H1 (cell line): ENCODE measurements at regions not wholly inside any gene's neighbourhood (a gene's known extent, or its start where the extent isn't known, plus 50 kb on each side); places are given as distances from the start of the nearest gene placed in this dataset.

ENCODE experiments used
- CTCF ChIA-PET: fragments of 300-600 bp; sonication (Branson Sonifier 250); formaldehyde crosslinking; loops from one replicate; lab custom pipeline; 2021; ENCODE audit not compliant: partially characterized antibody; lab: Charles Lee
- POLR2A ChIA-PET: fragments of 300-600 bp; sonication (Branson Sonifier 250); formaldehyde crosslinking; loops from one replicate; lab custom pipeline; 2021; ENCODE audit warnings: inconsistent platforms; ENCODE audit not compliant: partially characterized antibody; lab: Charles Lee
- DNase-seq, 2 experiments: peaks; one replicate each; pipeline versions ENCODE4 v3.0.0 to v3.0.0-alpha.2; 2010 to 2022; ENCODE audit warnings: low spot score in 2 of 2, low read depth in 1 of 2, mixed read lengths in 1 of 2
- FAIRE-seq: peaks from 2 replicates; lab custom pipeline; 2011; peaks lifted over from hg19 to GRCh38; lab: Jason Lieb, UNC
- H2AFZ ChIP-seq: 2 replicates; pipeline ENCODE4 v1.8.1; 2012; ENCODE audit warnings: low read length, inconsistent platforms
- H2AK5ac ChIP-seq: 2 replicates; pipeline ENCODE4 v1.6.1; 2013; ENCODE audit warnings: low read depth, low read length
- H2BK120ac ChIP-seq: replicated peaks from 2 replicates; pipeline ENCODE3; 2013; ENCODE audit warnings: low read depth, low read length, inconsistent platforms
- H2BK12ac ChIP-seq: 2 replicates; pipeline ENCODE4 v1.6.1; 2013; ENCODE audit warnings: low read depth, low read length
- H2BK15ac ChIP-seq: 2 replicates; pipeline ENCODE4 v1.6.1; 2013; ENCODE audit warnings: low read length
- H2BK20ac ChIP-seq: 2 replicates; pipeline ENCODE4 v1.6.1; 2013; ENCODE audit warnings: low read length
- H2BK5ac ChIP-seq: 2 replicates; pipeline ENCODE4 v1.6.1; 2013; ENCODE audit warnings: low read depth, low read length
- H3K14ac ChIP-seq: 2 replicates; pipeline ENCODE4 v1.6.1; 2013; ENCODE audit warnings: inconsistent platforms; ENCODE audit not compliant: insufficient read length
- H3K18ac ChIP-seq: 2 replicates; pipeline ENCODE4 v1.6.1; 2013; ENCODE audit warnings: low read length; ENCODE audit errors: extremely low read depth
- H3K23ac ChIP-seq: 2 replicates; pipeline ENCODE4 v1.6.1; 2013; ENCODE audit warnings: inconsistent platforms; ENCODE audit not compliant: insufficient read length
- H3K23me2 ChIP-seq: 2 replicates; pipeline ENCODE4 v1.6.1; 2013; ENCODE audit warnings: low read depth, low read length
- H3K27ac ChIP-seq: 2 replicates; pipeline ENCODE4 v1.6.1; 2011; ENCODE audit warnings: low read depth, low read length, inconsistent platforms
- H3K27me3 ChIP-seq, 4 experiments: replicated peaks in 1 of 4; 1 replicate in 1 of 4; 2 replicates in 3 of 4; pipeline versions ENCODE4 v1.6.1 to v1.8.1; 2011 to 2013; ENCODE audit warnings: low read length in 3 of 4, mild to moderate bottlenecking in 3 of 4, inconsistent platforms in 2 of 4, mixed read lengths in 2 of 4, moderate library complexity in 1 of 4; ENCODE audit not compliant: control insufficient read depth in 3 of 4, insufficient read depth in 3 of 4; ENCODE audit errors: extremely low read depth in 1 of 4
- H3K36me3 ChIP-seq, 4 experiments: 2 replicates each; pipeline versions ENCODE4 v1.6.1 to v1.8.1; 2011 to 2013; ENCODE audit warnings: mild to moderate bottlenecking in 4 of 4, low read length in 3 of 4, moderate library complexity in 2 of 4, control low read depth in 1 of 4, inconsistent platforms in 1 of 4; ENCODE audit not compliant: insufficient read depth in 4 of 4, control insufficient read depth in 2 of 4
- H3K4ac ChIP-seq: replicated peaks from 2 replicates; pipeline ENCODE3; 2013; ENCODE audit warnings: low read length, low read depth, mixed read lengths, inconsistent platforms; ENCODE audit not compliant: insufficient read length
- H3K4me1 ChIP-seq, 4 experiments: replicated peaks in 1 of 4; 1 replicate in 1 of 4; 2 replicates in 3 of 4; pipeline versions ENCODE4 v1.6.1 to v1.8.1; 2011 to 2013; ENCODE audit warnings: low read length in 3 of 4, inconsistent platforms in 2 of 4, mixed read lengths in 1 of 4; ENCODE audit not compliant: insufficient read depth in 4 of 4, control insufficient read depth in 3 of 4
- H3K4me2 ChIP-seq, 2 experiments: 2 replicates each; pipeline versions ENCODE4 v1.6.1 to v1.8.1; 2011 to 2013; ENCODE audit warnings: low read depth in 2 of 2, low read length in 2 of 2, control low read depth in 1 of 2, inconsistent platforms in 1 of 2, mild to moderate bottlenecking in 1 of 2; ENCODE audit not compliant: insufficient read depth in 1 of 2
- H3K4me3 ChIP-seq, 4 experiments: fragments of 200-600, 300-600 bp in 1 of 4; sonication (generic), shearing (Covaris generic), sonication (Bioruptor Twin) in 1 of 4; 2 replicates each; pipeline versions ENCODE4 v1.5.1 to v1.8.1; 2011 to 2016; ENCODE audit warnings: low read length in 4 of 4, low read depth in 3 of 4, control low read depth in 2 of 4, inconsistent platforms in 2 of 4, mild to moderate bottlenecking in 2 of 4, mixed read lengths in 1 of 4, moderate library complexity in 1 of 4; ENCODE audit not compliant: insufficient read depth in 2 of 4; ENCODE audit errors: extremely low read depth in 1 of 4
- H3K56ac ChIP-seq: replicated peaks from 2 replicates; pipeline ENCODE3; 2013; ENCODE audit warnings: low read depth, mild to moderate bottlenecking, mixed read lengths, low read length, inconsistent platforms; ENCODE audit not compliant: insufficient read length
- H3K79me1 ChIP-seq: 2 replicates; pipeline ENCODE4 v1.6.1; 2013; ENCODE audit warnings: low read depth, low read length, control low read depth
- H3K79me2 ChIP-seq, 2 experiments: 2 replicates each; pipeline versions ENCODE4 v1.6.1 to v1.8.1; 2012 to 2013; ENCODE audit warnings: low read length in 2 of 2, mild to moderate bottlenecking in 2 of 2, inconsistent platforms in 1 of 2; ENCODE audit not compliant: insufficient read depth in 2 of 2, control insufficient read depth in 1 of 2
- H3K9ac ChIP-seq, 4 experiments: replicated peaks in 1 of 4; 1 replicate in 1 of 4; 2 replicates in 3 of 4; pipeline versions ENCODE4 v1.6.1 to v1.8.1; 2011 to 2013; ENCODE audit warnings: low read depth in 3 of 4, low read length in 3 of 4, control low read depth in 2 of 4, mild to moderate bottlenecking in 2 of 4, moderate library complexity in 2 of 4, inconsistent platforms in 1 of 4; ENCODE audit errors: extremely low read depth in 1 of 4
- H3K9me3 ChIP-seq, 2 experiments: 2 replicates each; pipeline versions ENCODE4 v1.6.1 to v1.8.1; 2012 to 2013; ENCODE audit warnings: mild to moderate bottlenecking in 2 of 2, moderate library complexity in 2 of 2, control low read depth in 1 of 2, inconsistent platforms in 1 of 2, low read depth in 1 of 2, low read length in 1 of 2, mixed read lengths in 1 of 2; ENCODE audit not compliant: insufficient read depth in 2 of 2
- H4K20me1 ChIP-seq, 2 experiments: replicated peaks in 1 of 2; 2 replicates each; pipeline versions ENCODE3 to v1.8.1; 2011 to 2013; ENCODE audit warnings: inconsistent platforms in 2 of 2, low read length in 2 of 2, mild to moderate bottlenecking in 1 of 2; ENCODE audit not compliant: insufficient read depth in 2 of 2, control insufficient read depth in 1 of 2
- H4K5ac ChIP-seq: 2 replicates; pipeline ENCODE4 v1.6.1; 2013; ENCODE audit warnings: low read length, low read depth, mixed read lengths, inconsistent platforms; ENCODE audit not compliant: insufficient read length
- H4K8ac ChIP-seq: 2 replicates; pipeline ENCODE4 v1.8.0; 2013; ENCODE audit warnings: mild to moderate bottlenecking, moderate library complexity, low read length, inconsistent platforms; ENCODE audit not compliant: insufficient read depth; ENCODE audit errors: extremely low read depth
- H4K91ac ChIP-seq: replicated peaks from 2 replicates; pipeline ENCODE3; 2013; ENCODE audit warnings: low read length, mixed read lengths, inconsistent platforms; ENCODE audit not compliant: insufficient read length
- ASH2L ChIP-seq: fragments of 200-600, 300-600 bp; sonication (generic); IDR thresholded peaks from one replicate; pipeline ENCODE4 v1.7.1; 2017; ENCODE audit warnings: low read length
- BCL11A ChIP-seq, 2 experiments: IDR thresholded peaks; one replicate each; pipeline ENCODE4 v1.6.1; 2011; ENCODE audit warnings: low read depth in 2 of 2, low read length in 2 of 2, mild to moderate bottlenecking in 2 of 2
- CBX5 ChIP-seq: fragments of 300-800, 300-1000 bp; sonication (generic); IDR thresholded peaks from 2 replicates; pipeline ENCODE4 v1.7.1; 2016; ENCODE audit warnings: antibody characterized with exemption, low read length, low read depth
- CHD2 ChIP-seq: IDR thresholded peaks from 2 replicates; pipeline ENCODE4 v1.6.1; 2012; ENCODE audit warnings: low read length, improper control_type of control experiment
- CREB1 ChIP-seq: IDR thresholded peaks from 2 replicates; pipeline ENCODE4 v1.6.1; 2012; ENCODE audit warnings: inconsistent platforms
- EZH2 ChIP-seq: fragments of 200-600 bp; sonication (generic); IDR thresholded peaks from 2 replicates; pipeline ENCODE4 v1.7.1; 2012; ENCODE audit warnings: low read depth, mild to moderate bottlenecking, moderate library complexity, low read length, inconsistent platforms; ENCODE audit not compliant: severe bottlenecking
- FOSL1 ChIP-seq: IDR thresholded peaks from 2 replicates; pipeline ENCODE4 v1.6.1; 2011; ENCODE audit warnings: mild to moderate bottlenecking, low read depth, low read length, moderate library complexity; ENCODE audit not compliant: insufficient read depth
- RAD21 ChIP-seq, 2 experiments: IDR thresholded peaks in 1 of 2; conservative IDR thresholded peaks in 1 of 2; 2 replicates each; pipeline ENCODE4 v1.6.1; 2011; ENCODE audit warnings: low read depth in 2 of 2, low read length in 2 of 2, improper control_type of control experiment in 1 of 2, inconsistent platforms in 1 of 2, mild to moderate bottlenecking in 1 of 2, moderate library complexity in 1 of 2
- RFX5 ChIP-seq: IDR thresholded peaks from 2 replicates; pipeline ENCODE4 v1.6.1; 2011; ENCODE audit warnings: low read depth, low read length, improper control_type of control experiment, borderline replicate concordance
- RXRA ChIP-seq: IDR thresholded peaks from 2 replicates; pipeline ENCODE4 v1.6.1; 2011; ENCODE audit warnings: low read depth, mild to moderate bottlenecking, low read length, moderate library complexity; ENCODE audit not compliant: insufficient read depth
- SIN3A ChIP-seq, 2 experiments: IDR thresholded peaks in 1 of 2; conservative IDR thresholded peaks in 1 of 2; 2 replicates each; pipeline ENCODE4 v1.6.1; 2011 to 2012; ENCODE audit warnings: low read length in 2 of 2, improper control_type of control experiment in 1 of 2, low read depth in 1 of 2, mild to moderate bottlenecking in 1 of 2
- SP1 ChIP-seq: IDR thresholded peaks from 2 replicates; pipeline ENCODE4 v1.6.1; 2011; ENCODE audit warnings: low read depth, low read length
- WGBS, 2 experiments: shearing (Covaris generic) in 1 of 2; methylation state at CpG; one replicate each; pipeline versions ENCODE4 v1.1.6 to v1.1.7; 2013 to 2015; ENCODE audit warnings: low lambda C conversion rate in 2 of 2, mixed read lengths in 2 of 2, inconsistent platforms in 1 of 2, low coverage in 1 of 2, missing lambda C conversion rate in 1 of 2; ENCODE audit not compliant: insufficient replicate concordance in 2 of 2, insufficient coverage in 1 of 2, insufficient read length in 1 of 2; ENCODE audit errors: extremely low coverage in 1 of 2, missing lambda C conversion rate in 1 of 2; 5-methylcytosine and 5-hydroxymethylcytosine counted together
- TF ChIP-seq, protein P1 (sequence below): IDR thresholded peaks from 2 replicates; pipeline ENCODE4 v1.6.1; 2012; ENCODE audit warnings: inconsistent platforms
- TF ChIP-seq, protein P2 (sequence below): IDR thresholded peaks from 2 replicates; pipeline ENCODE4 v1.6.1; 2011; ENCODE audit warnings: low read depth, mild to moderate bottlenecking, low read length; ENCODE audit not compliant: insufficient read depth

DNA sequence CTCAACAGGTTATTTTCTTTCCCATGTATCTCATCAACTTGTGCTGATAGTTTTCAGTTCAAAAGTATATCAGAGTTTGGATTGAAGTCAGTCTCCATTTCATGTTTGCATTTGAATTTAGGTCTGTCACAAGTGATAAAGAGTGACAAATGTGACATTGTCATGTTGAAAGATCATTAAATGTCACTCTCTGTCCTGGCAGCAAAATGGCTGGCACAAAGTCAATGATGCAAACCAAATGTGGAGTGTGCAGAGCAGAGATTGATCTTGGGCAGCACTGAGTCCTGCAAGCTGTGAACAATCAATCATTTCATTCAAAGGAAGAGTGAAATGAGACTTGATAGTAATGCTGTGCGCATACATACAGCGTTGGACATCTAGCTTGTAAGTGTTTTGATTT is 421.8 kb upstream of the CDH7 start:
- no peak overlapping the region for H2BK12ac ChIP-seq
- H3K4ac ChIP-seq, result no peak overlapping the region
- H4K91ac ChIP-seq, result no peak overlapping the region
- no peaks in the 10 kb centered on the region for H3K79me1 ChIP-seq
- H4K8ac ChIP-seq, result no peak overlapping the region
- peaks cover 0 to 1% (median 0%) of the 10 kb centered on the region in 4 experiments; a peak in 1 of 7 replicates for H3K27me3 ChIP-seq
- H2AK5ac ChIP-seq, result no peak overlapping the region
- no peaks in the 10 kb centered on the region for H3K23me2 ChIP-seq
- H3K4me1 ChIP-seq, result no peaks in the 10 kb centered on the region
- FAIRE-seq, result no peak
- no peak overlapping the region for H2AFZ ChIP-seq
- H2BK15ac ChIP-seq, result no peak overlapping the region
- H3K4me3 ChIP-seq, result no peak overlapping the region
- 97% methylated on average over 2 of the region's 2 CpGs; no CpG with 5 or more reads in 1 of the 2 experiments for WGBS, 2 experiments
- no peak overlapping the region for H3K14ac ChIP-seq
- H2BK120ac ChIP-seq, result no peak overlapping the region
- H2BK5ac ChIP-seq, result no peak overlapping the region
- no peak overlapping the region for H4K5ac ChIP-seq
- H3K9me3 ChIP-seq, result no peaks in the 10 kb centered on the region
- no peaks in the 10 kb centered on the region for H3K79me2 ChIP-seq
- no peak overlapping the region for H3K4me2 ChIP-seq
- H3K36me3 ChIP-seq, result no peaks in the 10 kb centered on the region
- no peak overlapping the region for H3K18ac ChIP-seq
- no peak for DNase-seq
- no peak overlapping the region for H2BK20ac ChIP-seq
- no peak overlapping the region for H3K56ac ChIP-seq
- no peak overlapping the region for H3K9ac ChIP-seq
- ChIA-PET CTCF (no interaction called here), POLR2A (no interaction called here)
- no peaks in the 10 kb centered on the region for H4K20me1 ChIP-seq
- H3K23ac ChIP-seq, result no peak overlapping the region
- H3K27ac ChIP-seq, result no peak overlapping the region
- TF ChIP-seq SIN3A (conservative IDR thresholded peaks at IDR 0.05 in 1 of 2, IDR thresholded peaks at IDR 0.05 in 1 of 2; ENCODE audit: low read depth in 1 of 2, low read length in 2 of 2) (no peak), SP1 (no peak), EZH2 (no peak), CREB1 (no peak), RXRA (no peak), CHD2 (no peak), CBX5 (no peak), BCL11A (IDR thresholded peaks at IDR 0.05; ENCODE audit: low read depth in 2 of 2, low read length in 2 of 2) (no peak), ASH2L (no peak), RAD21 (IDR thresholded peaks at IDR 0.05 in 1 of 2, conservative IDR thresholded peaks at IDR 0.05 in 1 of 2; ENCODE audit: low read depth in 2 of 2, low read length in 2 of 2) (no peak), RFX5 (no peak), FOSL1 (no peak)
- TF ChIP-seq, protein P1, sequence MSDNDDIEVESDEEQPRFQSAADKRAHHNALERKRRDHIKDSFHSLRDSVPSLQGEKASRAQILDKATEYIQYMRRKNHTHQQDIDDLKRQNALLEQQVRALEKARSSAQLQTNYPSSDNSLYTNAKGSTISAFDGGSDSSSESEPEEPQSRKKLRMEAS, result no peak
- TF ChIP-seq, protein P2, sequence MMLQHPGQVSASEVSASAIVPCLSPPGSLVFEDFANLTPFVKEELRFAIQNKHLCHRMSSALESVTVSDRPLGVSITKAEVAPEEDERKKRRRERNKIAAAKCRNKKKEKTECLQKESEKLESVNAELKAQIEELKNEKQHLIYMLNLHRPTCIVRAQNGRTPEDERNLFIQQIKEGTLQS, result no peak
